NCI-H1694 (cell line): ENCODE measurements at regions not wholly inside any gene's neighbourhood (a gene's known extent, or its start where the extent isn't known, plus 50 kb on each side); places are given as distances from the start of the nearest gene placed in this dataset.
"Not testable (repeated sequence)": the region's sequence is repeated elsewhere in the genome, so short reads cannot be mapped to it uniquely, and the experiment has no call there.

ENCODE experiments used
- DNase-seq: peaks from one replicate; lab custom pipeline; 2025; lab: John Stamatoyannopoulos, UW

DNA sequence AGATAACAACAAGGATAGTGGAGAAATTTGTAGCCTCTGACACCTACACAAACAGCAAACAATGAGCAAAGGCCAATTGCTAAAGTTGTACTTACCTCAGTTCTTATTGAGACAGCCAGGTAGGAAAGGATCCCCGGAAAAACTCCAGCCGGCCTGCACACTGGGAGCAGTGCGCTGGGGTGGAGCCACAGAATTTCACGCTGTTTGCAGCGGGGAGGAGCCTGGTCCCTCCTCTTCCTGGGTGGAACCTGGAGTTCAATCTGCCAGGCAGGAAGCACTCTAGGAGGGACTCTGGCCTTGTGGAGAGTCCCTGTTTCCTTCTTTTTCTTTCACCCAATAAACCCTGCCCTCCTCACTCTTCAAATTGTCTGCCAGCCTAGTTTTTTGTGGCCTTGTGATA, 382.6 kb upstream of the TGIF2LX start:
- DNase-seq = not testable (repeated sequence)

DNA sequence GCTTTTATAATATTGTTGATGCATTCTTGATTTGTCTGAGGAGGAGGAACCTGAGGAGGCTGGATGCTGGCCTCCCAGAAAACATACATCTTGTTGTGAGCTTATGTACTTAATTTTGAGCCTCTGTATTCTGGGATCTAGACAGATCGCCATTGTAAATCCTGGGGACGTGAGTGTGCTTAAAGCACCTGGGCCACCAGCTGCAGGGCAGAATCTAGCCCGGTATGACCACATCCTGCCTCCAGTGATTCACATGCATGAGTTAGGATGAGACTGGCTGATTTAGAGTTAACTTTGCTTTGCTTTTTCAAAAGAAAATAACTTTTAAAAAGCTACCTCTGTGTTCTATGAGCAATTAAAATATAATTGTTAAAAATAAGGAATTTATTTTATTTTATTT, 364.6 kb upstream of the TGIF2LX start:
- DNase-seq = not testable (repeated sequence)

DNA sequence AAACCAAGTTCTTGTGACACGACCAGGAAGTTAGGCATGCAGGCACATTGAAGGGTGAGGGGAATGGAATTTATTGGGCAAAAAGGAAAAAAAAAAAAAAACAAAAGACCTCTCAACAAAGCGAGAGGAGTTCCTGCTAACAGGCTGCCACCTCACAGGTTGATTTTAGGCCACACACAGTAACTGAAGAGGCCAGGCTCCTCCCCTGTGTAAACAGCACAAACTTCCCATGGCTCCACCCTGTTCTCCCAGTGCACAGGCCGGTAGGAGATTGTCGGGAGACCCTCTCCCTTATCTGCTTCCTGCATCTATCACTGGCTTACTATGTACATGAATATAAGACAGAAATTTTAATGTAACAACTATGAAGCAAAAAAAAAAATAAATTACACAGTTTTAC, 359.6 kb upstream of the TGIF2LX start:
- DNase-seq = not testable (repeated sequence)

DNA sequence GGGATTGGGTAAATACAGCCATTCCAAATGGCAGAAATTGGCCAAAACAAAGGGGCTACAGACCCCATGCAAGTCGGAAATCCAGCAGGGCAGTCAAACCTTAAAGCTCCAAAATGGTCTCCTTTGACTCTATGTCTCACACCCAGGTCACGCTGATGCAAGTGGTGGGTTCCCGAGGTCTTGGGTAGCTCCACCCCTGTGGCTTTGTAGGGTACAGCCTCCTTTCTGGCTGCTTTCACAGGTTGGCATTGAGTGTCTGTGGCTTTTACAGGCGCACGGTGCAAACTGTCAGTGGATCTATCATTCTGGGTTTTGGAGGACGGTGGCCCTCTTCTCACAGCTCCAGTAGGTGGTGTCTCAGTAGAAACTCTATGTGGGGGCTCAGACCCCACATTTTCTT, 358.6 kb upstream of the TGIF2LX start:
- not testable (repeated sequence) for DNase-seq

DNA sequence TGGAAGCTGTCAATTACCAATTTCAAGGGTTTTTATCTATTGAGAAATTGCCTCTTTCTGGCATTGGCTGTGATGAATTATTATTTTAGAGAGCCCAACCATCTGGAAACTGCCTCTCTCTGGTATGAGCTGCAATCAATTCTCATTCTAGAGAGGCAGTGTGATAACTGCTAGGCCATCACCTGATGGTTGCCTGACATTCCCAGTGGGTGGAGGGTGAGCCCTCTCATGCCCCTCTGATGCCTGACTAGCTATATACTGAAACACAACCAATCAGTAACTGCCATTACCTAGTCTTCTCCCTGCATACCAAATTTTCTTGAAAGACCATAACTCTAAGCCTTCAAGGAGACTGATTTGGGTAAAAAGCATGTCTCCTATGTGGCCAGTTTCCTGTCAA, 353.9 kb upstream of the TGIF2LX start:
- not testable (repeated sequence) for DNase-seq

DNA sequence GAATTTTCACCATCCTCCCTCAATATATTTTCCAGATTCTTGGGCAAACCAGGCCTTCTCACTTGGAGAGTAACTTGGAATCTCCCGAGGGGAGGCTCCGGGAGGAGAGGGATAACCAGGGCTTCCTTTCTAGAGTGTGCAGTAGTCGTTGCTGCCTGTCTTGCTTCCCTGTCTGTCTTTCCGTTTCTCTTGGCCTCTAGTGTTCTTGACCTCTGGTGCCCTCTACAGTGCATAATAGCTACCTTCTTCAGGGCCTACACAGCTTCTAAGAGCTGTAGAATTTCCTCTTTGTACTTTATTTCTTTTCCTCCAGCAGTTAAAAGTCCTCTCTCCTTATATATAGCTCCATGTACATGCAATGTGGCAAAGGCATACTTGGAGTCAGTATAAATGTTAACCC, 339.8 kb upstream of the TGIF2LX start:
- not testable (repeated sequence) for DNase-seq

DNA sequence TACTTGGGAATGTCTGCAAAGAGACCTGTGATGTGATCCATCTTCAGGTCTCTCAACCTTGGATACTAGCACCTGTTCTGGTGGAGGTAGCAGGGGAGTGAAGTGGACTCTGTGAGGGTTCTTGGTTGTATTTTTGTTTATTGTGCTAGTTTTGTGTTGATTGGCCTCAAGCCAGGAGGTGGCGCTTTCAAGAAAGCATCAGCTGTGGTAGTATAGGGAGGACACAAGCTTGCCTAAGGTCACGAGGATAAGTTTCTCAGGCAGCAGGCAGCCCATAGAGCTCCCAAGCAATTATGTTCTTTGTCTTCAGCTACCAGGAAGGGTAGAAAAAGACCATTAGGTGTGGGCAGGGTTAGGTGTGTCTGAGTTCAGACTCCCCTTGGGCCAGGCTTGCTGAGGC, 289.9 kb upstream of the TGIF2LX start:
- DNase-seq = not testable (repeated sequence)

DNA sequence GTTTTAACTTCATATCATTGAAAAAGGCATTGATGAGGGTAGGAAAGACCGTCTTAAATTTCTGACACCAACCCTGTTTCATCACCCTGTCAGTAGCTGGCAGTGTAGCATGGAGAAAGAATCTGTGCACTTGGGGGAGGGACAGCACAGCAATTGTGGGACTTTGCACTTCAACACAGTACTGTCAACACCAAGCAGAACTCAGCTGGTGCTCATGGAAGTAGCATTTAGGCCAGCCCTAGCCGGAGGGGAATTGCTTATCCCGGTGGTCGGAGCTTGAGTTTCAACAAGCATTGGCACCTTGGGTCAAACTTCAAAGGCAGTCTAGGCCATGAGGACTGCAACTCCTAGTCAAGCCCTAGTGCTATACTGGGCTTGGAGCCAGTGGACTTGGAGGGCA, 285.8 kb upstream of the TGIF2LX start:
- DNase-seq = not testable (repeated sequence)

DNA sequence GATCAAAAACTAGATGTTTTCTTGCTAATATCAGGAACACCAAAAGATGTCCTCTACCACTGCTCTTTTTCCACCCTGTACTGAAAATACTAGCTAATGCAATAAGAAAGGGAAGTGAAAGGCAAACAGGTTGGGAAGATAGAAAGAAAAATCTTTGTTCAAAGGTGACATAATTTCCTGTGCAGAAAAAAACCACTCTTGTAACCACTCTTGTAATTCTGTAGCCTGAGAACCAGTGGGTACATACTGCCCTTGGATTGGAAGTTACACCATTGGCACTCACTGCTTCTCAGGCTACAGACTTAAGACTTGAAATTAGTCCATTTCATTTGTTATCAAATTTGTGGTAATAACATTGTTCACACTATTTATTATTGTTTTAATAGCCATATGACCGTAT, 263.0 kb upstream of the TGIF2LX start:
- not testable (repeated sequence) for DNase-seq

DNA sequence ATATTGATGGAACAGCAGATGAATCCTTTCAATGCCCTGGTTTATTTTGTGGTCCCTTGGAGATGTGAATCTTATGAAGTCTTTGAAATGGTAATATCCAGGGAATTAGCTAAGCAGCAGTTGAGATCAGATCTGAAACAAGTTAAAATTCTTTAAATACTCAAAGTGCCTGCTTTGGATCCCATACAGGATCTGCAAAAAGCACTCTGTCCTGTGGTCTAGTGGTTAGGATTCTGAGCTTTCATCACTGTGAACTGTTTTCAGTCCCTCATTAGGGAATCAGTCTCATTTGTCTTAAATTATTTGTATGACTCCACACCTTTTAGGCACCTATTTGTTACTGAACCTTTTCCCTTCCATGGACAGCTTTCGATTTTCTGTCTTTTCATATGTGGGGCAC, 215.2 kb upstream of the TGIF2LX start:
- DNase-seq = not testable (repeated sequence)

DNA sequence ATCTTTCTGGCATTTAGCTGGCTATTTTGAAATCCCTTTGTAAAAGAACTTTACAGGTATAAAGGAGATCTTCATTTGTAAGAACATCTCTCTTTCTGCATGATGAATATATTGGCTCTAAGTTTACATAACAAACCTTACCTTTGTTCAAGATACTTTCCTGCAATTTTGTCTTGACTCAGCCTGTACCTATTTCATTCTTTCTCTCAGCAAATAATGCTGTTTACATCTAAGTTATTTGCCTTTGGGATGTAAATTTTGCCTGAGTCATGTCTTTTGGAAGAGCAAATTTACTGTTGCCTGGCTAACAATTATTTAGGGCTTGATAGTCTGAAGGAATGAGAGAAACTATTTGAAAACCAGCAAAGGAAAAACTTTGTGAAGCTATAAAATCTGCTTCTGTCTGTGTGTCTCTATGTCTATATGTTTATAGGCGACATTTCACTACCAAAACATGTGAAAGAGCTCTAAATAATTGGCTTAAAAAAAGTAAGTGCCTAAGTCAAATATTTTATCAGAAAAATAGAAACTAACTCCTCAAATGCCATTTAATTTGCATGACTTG, 214.3 kb upstream of the TGIF2LX start:
- not testable (repeated sequence) for DNase-seq

DNA sequence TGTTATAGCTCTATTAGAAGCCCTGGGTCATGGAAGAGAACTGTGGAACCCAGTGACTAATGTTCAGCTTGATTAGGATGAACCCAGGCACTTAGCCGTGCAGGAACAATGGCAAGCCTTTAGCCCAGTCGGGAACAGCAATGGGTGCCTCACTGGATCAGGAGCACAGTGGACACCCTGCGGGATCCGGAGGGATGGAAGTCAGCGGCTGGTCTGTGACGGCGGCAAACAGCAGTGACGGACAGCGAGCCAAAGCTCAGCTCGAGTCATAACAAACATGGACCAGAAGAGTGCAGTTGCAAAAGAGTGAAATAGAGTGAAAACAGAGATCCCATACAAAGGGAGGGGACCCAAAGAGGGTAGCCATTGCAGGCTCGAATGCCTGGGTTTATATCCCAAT, 187.3 kb upstream of the TGIF2LX start:
- DNase-seq = not testable (repeated sequence)

DNA sequence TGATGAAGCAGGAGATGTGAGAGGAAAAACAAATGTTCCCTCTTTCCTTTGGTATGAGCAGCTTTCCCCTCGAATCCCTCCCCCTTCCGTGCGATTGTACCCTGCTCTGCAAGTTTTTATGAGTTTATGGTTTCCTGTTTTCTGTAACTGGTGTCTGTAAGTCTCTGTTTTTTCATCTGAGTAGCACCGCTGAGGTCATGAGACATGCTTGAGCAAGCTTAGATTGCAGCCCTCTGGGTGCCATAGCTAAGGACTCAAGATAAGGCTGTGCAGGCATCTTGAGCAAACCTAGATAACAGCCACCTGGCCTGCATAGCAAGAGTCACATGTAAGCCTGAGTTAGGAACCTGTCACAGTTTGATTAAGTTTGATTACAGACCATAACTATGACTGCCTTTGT, 165.2 kb upstream of the TGIF2LX start:
- DNase-seq = not testable (repeated sequence)

DNA sequence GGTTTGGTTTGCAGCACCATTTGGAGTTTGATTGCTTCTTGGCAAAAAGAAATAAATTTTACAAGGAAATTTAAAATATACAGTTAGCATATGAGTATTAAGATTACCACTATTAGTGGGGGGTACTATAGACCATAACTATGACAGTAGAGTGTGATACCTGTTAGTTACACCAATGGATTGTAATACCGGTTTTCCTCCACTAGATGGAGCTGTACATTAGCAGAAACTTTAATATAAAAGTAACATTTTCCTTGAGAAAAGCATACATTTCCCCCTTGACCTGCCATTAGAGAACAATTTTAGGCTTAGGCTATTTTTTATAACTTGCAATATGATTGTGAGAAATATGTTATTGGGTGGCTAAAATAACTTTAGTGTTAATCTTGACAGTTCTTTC, 163.9 kb upstream of the TGIF2LX start:
- DNase-seq = peak; percentile 1

DNA sequence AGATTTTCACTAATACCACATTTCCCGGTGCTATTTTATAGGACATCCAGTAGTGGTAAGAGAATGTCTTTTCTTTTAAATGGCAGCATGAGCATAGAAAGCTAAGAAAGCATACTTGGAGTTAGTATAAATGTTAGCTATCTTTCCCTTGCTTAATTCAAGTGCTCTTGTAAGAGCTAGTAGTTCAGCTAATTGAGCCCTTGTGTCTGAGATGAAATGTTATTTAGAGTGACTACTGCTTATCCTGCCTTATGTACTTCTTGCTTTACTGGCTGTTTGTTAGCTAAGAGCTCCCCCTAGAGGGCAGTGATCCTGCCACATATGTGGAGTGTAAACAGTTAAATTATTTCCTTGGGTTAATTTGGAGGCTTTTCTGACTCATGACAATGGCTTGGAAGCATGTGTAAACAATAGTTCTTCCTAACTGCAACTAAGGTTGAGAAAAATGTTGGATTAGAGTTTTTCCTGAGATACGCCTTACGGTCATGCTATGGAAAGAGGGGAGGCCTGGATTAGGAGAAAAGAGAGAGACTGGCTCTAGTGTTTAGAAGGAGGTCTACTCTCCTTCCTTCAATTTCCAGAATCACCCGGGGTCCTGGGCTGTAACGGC, 162.5 kb upstream of the TGIF2LX start:
- not testable (repeated sequence) for DNase-seq

DNA sequence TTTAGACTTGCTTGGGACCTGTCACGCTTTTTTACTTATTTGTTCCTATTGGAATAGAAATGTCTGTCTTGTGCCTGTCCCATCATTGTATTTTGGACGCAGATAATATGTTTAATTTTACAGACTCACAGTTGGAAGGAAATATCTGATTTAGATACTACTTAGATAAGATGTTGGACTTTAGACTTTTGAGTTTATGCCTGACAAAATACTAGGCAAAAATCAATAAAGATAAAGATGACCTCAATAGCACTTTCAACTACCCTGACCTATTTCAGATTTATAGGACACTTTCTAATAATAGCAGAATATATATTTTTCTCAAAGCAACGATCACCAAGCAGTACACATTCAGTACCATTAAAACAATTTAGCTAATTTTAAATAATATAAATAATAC, 150.1 kb upstream of the TGIF2LX start:
- not testable (repeated sequence) for DNase-seq

DNA sequence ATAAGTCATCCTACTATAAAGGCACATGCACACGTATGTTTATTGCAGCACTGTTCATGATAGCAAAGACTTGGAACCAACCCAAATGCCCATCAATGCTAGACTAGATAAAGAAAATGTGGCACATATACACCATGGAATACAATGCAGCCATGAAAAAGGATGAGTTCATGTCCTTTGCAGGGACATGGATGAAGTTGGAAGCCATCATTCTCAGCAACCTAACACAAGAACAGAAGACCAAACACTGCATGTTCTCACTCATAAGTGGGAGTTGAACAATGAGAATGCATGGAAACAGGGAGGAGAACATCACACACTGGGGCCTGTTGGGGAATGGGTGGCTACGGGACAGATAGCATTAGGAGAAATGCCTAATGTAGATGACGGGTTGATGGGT, 110.3 kb upstream of the TGIF2LX start:
- DNase-seq = not testable (repeated sequence)

DNA sequence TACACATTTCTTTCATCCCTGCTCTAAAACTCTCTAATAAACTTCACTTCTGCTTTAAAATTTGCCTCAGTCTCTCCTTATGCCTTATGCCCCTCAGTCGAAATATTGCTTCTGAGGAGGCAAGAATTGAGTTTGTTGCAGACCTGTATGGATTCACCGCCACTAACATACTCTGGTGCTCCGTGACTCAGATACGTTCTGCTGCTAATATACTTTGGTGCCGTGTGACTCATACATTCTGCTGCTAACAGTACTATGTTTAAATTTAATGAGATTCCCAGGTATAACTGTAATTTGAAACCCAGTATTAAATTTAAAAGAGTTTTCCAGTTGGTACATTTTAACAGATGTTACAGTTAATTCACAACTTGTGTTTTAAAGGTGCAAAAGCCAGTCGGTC, 82.0 kb upstream of the TGIF2LX start:
- not testable (repeated sequence) for DNase-seq

DNA sequence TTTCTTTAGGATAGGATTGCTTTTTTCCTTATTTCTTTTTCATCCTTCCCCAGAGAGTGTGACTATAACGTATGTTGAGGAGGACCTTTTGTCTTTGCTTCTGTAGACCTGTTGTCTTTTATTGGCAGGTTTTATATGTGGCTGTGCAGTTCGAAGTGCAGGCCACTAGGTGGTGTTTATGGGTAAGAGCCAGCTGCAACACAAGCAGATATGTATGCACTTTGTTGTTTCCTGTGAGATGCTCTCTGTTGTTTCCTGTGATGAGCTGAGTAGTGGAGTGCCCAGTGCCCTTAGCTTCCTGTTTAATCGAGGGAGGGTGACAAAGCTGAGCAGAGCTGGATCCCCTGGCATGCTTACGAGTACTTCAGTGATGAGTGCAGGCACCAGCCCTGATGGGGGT, 50.0 kb upstream of the TGIF2LX start:
- DNase-seq = peak; percentile 2
